ENCODE measurements at regions not wholly inside any gene's neighbourhood (a gene's known extent, or its start where the extent isn't known, plus 50 kb on each side); places are given as distances from the start of the nearest gene placed in this dataset.

DNA sequence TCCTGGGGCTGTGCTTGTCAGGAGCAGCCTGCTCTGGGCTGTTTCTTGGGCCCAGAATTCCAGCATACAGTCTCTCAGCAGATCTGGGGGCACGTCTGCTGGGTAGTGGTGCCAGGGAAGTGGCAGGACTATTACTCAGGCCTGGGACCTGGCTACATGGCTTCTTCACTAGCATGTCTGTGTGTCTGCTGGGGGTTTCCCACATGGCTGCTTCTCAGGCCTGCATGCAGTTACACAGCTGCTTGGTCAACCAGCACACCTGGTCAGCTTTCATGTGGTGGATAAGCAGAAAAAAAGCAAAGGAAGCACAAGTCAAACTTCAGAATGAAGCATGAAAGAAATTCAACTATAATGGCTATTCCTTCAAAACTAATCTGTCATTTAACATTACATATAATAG is 316.2 kb upstream of the NOX3 start:
- TF ChIP-seq CTCF (IDR thresholded peaks at IDR 0.05): no peak
- TF ChIP-seq POLR2AphosphoS5 (IDR thresholded peaks at IDR 0.05): no peak
- TF ChIP-seq POLR2A (IDR thresholded peaks at IDR 0.05): no peak
- TF ChIP-seq EP300 (IDR thresholded peaks at IDR 0.05): no peak

Measured in stomach (tissue), 4 donors.